ENCODE measurements at regions not wholly inside any gene's neighbourhood (a gene's known extent, or its start where the extent isn't known, plus 50 kb on each side); places are given as distances from the start of the nearest gene placed in this dataset.

- no peak overlapping the region for H2BK20ac ChIP-seq (ENCODE audit: low read depth, low read length, poor library complexity, severe bottlenecking)
- Mint-ChIP-seq H3K4me1 (peaks cover 30 to 33% of the 10 kb centered on the region in 2 experiments), H3K36me3 (ENCODE audit: insufficient read depth in 1 of 3, low read depth in 3 of 3) (no peaks in the 10 kb centered on the region), H3K27me3 (ENCODE audit: low read depth) (no peaks in the 10 kb centered on the region), H3K9me3 (peaks cover 0 to 2% of the 10 kb centered on the region in 2 experiments; a peak in 2 of 5 replicates), H3K27ac (no peak overlapping the region), H3K4me3 (no peak overlapping the region)
- H2BK120ac ChIP-seq (ENCODE audit: low read depth, low read length, poor library complexity, severe bottlenecking): no peak overlapping the region
- H4K8ac ChIP-seq (replicated peaks; ENCODE audit: insufficient read length, low read depth, low read length): no peak overlapping the region
- no peaks in the 10 kb centered on the region for H3K27me3 ChIP-seq (ENCODE audit: insufficient read depth, low read length)
- H3K27ac ChIP-seq (ENCODE audit: insufficient read length, low read depth, low read length): no peak overlapping the region
- TF ChIP-seq, protein P1, sequence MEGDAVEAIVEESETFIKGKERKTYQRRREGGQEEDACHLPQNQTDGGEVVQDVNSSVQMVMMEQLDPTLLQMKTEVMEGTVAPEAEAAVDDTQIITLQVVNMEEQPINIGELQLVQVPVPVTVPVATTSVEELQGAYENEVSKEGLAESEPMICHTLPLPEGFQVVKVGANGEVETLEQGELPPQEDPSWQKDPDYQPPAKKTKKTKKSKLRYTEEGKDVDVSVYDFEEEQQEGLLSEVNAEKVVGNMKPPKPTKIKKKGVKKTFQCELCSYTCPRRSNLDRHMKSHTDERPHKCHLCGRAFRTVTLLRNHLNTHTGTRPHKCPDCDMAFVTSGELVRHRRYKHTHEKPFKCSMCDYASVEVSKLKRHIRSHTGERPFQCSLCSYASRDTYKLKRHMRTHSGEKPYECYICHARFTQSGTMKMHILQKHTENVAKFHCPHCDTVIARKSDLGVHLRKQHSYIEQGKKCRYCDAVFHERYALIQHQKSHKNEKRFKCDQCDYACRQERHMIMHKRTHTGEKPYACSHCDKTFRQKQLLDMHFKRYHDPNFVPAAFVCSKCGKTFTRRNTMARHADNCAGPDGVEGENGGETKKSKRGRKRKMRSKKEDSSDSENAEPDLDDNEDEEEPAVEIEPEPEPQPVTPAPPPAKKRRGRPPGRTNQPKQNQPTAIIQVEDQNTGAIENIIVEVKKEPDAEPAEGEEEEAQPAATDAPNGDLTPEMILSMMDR (conservative IDR thresholded peaks at IDR 0.05): no peak
- H2BK12ac ChIP-seq (ENCODE audit: insufficient read length, low read depth, low read length): no peak overlapping the region
- H3K18ac ChIP-seq (ENCODE audit: insufficient read length, low read depth, low read length): no peak overlapping the region
- H3T11ph ChIP-seq (ENCODE audit: low read length): no peak overlapping the region
- no peak overlapping the region for H3K23ac ChIP-seq (ENCODE audit: insufficient read length, low read depth, low read length)
- no peak overlapping the region for H2BK15ac ChIP-seq (ENCODE audit: low read depth, low read length)
- no peak overlapping the region for H4K91ac ChIP-seq (ENCODE audit: insufficient read length, low read depth, low read length)
- H3K9ac ChIP-seq (ENCODE audit: extremely low read depth, insufficient read length, low read length): no peak overlapping the region
- no CpG with 5 or more reads among the region's 6 CpGs for whole genome bisulfite sequencing (ENCODE audit: extremely low coverage, insufficient read length, low lambda C conversion rate)
- no peaks in the 10 kb centered on the region for H3K23me2 ChIP-seq (ENCODE audit: insufficient read length, low read depth, low read length, poor library complexity, severe bottlenecking)
- no peak overlapping the region for H4K5ac ChIP-seq (ENCODE audit: insufficient read length, low read depth, low read length)
- H4K20me1 ChIP-seq (ENCODE audit: control insufficient read depth, insufficient read depth, insufficient read length): no peaks in the 10 kb centered on the region
- H2AK5ac ChIP-seq (ENCODE audit: insufficient read length, low read length): no peak overlapping the region
- no peak overlapping the region for H3K4ac ChIP-seq (ENCODE audit: low read depth, low read length)
- H2AFZ ChIP-seq (ENCODE audit: low read length): no peak overlapping the region
- no peak overlapping the region for H3K14ac ChIP-seq (ENCODE audit: insufficient read depth, low read length)
- no peaks in the 10 kb centered on the region for H3K79me2 ChIP-seq (ENCODE audit: insufficient read depth, low read length)
- H3K56ac ChIP-seq (ENCODE audit: insufficient read length, low read depth, low read length): no peak overlapping the region
- no peaks in the 10 kb centered on the region for H3K9me3 ChIP-seq (ENCODE audit: control insufficient read depth, low read depth, low read length)
- no peak overlapping the region for H2BK5ac ChIP-seq (ENCODE audit: insufficient read length, low read length)
- H3K4me2 ChIP-seq (ENCODE audit: insufficient read depth, insufficient read length, low read length): no peak overlapping the region
- no peak for DNase-seq
- H3K4me1 ChIP-seq (ENCODE audit: insufficient read depth, low read length): peaks cover 3% of the 10 kb centered on the region; the same call in 1 of the 2 replicates
- H3K79me1 ChIP-seq (ENCODE audit: insufficient read depth, low read depth, low read length, poor library complexity, severe bottlenecking): no peaks in the 10 kb centered on the region
These were observed 288.6 kb downstream of the MYCN start for GRCh38 chr2:16228951-16229350.

Data from H9 (cell line).